Lung microvascular endothelial cell (primary cell): ENCODE measurements at regions not wholly inside any gene's neighbourhood (a gene's known extent, or its start where the extent isn't known, plus 50 kb on each side); places are given as distances from the start of the nearest gene placed in this dataset.
A peak's percentile ranks its signal among the peaks of the same experiment; 100 is the strongest.

Source experiments
- DNase-seq, 2 donors: peaks; one replicate each; pipeline versions ENCODE4 v3.0.0 to v3.0.0-alpha.2; 2010; ENCODE audit warnings: low read depth in 2 of 2

- no peak for DNase-seq
These were observed 219.3 kb downstream of the WDR11 start for GRCh38 chr10:121070275-121071070.

- DNase-seq = no peak
These were observed 220.7 kb downstream of the WDR11 start for GRCh38 chr10:121071901-121072300.

DNA sequence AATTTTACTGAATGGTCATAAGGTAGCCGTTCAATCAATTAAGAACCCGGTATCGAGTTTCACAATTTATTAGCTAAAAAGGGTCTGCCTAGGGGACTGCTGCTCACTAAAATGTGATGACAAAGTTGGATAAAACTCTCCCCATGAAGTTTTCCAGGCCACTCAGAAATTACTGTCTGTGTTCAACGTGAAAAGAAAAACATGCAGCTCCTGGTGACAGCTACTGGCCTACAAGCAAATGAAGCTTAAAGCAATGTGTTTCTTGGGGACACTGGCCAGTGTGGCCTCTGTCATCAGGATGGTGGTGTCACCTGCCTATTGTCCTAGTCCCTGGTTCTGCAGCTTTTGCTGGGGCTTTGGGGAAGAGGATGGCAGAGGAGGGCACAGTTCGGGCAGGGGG is 222.6 kb downstream of the WDR11 start:
- no peak for DNase-seq

- DNase-seq = no peak
These were observed 225.9 kb downstream of the WDR11 start for GRCh38 chr10:121076776-121077715.

DNA sequence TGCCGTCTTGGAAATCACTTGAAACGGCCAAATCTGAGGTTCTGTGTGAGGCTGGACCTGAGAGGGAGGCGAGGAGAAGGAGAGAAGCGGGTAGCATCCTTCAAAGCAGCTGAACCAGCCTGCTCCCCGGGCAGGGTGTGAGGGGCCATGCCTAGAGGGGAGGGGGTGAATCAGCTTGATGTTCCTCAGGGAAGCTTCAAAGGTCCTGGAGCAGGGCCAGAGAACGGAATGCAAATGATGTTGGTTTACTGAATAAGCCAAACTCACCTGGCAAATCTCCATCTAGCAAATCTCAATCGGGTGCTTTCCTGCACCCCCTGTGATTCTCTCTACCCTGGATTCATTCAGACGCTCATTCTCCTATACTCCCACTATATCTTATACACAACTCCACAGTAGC is 226.9 kb downstream of the WDR11 start:
- DNase-seq = no peak

DNA sequence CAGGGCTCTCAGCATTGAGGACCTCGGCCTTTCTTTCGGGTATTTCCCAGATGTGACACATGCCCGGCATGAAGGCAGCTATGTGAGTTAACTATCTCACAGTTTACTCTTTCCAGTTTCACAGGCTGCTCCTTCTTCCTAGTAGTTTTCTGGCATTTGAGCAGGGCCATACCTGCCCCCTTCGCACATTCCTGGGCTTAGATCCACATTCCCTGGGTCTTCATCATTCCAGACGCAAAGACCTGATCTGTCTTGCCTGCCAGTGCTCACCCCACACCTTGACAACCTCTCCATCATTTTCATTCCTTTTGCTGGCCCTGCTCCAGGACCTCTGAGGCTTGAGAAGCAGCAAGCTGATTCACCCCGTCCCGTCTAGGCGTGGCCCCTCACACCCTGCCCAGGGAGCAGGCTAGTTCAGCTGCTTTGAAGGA is 227.5 kb downstream of the WDR11 start:
- no peak for DNase-seq

DNA sequence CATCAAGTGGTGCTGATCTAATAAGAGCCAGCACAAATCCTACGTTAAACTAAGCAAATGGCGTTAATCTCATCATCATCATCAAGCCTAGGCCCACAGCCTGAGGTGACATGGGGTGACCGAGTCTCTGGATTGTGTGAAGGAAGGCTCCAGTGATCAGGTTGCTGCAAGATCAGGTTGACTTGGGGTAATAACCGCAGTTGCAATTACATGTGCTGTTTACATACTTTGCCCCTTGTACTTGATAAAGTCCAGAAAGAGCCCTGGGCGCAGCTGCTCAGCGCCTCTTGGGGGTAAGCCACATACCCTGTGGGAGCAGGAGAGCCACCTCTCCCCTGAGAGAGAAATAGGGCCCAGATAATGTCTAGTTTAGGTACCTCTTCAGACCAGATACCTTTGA is 228.1 kb downstream of the WDR11 start:
- DNase-seq = no peak

DNA sequence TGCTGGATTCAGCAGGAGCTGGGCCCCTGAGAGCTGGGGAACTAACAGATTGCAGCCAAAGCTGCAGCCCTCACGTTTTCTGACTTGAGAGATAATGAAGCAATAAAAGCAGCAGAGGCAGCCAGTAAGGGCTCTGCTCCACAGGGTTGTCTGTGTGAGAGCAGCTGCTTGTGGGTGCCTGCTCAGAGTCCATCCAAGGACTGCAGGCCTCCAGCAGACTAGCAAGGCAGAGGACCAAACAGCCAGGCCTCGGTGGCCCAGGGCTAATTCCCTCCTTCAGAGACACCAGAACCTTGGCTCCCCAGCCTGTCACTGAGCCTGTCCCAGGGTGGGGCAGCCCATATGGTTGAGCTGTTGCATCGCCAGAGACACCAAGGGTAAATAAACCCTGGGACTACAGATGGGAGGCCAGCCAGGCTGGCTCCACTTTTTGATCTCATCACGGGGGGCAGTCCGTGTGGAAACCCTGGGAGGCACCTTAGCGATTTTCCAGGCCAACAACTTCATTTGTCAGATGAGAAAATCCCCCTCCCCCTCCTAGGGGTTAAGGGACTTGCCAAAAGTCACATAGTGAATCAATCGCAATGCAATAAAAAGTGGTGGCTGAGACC is 229.2 kb downstream of the WDR11 start:
- DNase-seq = no peak

- DNase-seq = no peak
These were observed 230.1 kb downstream of the WDR11 start for GRCh38 chr10:121081306-121081705.

GRCh38 chr10:121082984-121083383 is 231.8 kb downstream of the WDR11 start:
- no peak for DNase-seq

DNA sequence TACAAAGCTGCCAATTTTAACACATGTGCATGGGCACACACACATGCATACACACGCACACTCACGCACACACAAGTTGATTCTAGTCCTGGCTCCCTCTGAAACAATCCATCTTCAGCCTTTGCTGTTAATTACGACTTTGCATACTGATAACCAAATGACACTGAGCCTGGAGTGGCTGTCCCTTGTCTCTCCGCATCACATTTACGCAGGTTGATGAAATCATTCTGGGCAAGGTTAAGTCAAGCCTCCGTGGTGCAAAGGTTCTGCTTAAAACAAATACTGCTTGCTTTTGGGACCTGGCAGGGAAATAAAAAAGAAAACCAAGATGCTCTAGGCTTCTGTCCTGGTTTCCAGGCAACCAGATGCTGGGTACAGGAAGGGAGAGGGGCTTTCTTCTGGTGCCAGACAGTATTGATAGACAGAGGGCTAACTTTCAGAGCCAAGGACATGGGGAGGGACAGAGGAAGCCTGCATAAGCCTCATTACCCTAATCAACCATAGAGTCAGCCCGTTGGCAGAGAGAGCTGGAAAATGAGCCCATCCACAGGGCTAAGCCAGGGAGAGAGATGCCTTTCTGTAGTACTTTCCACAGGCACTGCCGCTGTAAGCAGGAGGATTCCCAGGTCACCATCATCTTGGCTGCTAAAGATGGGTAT is 233.0 kb downstream of the WDR11 start:
- no peak for DNase-seq

DNA sequence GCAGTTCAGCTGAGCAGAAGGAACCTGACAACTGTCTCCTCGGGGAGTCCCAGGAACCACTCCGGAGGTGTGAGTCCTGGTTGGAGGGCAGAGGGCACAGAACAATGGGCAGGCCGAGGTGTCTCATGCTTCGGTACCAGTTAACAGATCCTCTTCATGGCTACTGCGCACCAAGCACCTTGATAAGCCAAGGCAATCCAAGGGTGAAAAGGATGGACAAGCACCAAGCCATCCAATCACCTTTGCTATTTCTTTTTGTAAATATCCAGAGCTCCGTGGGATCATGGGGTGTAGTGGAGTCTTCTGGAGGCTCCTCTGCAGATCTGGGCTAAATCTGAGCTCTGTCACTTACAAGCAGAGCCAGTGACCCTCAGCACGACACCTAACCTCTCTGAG is 233.5 kb downstream of the WDR11 start:
- DNase-seq = no peak

DNA sequence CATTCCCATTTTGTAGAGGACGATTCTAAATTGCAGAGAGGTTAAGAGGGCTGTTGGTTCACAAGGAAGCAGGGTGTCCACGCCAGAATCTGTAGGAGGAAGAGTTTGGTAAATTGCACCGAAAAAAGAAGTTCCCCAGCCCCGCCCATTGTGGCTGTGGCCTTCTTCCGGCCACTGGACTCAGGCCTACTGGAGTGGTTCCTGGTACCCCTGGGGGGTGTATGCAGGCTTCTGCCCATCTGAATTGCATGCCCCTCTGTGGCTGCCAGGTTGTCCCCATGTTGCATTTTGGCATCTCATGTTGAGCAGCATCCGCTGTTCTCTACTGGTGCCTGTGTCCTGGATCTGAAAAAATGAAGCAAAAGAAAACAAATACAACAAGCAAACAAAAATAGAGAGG is 234.2 kb downstream of the WDR11 start:
- no peak for DNase-seq

DNA sequence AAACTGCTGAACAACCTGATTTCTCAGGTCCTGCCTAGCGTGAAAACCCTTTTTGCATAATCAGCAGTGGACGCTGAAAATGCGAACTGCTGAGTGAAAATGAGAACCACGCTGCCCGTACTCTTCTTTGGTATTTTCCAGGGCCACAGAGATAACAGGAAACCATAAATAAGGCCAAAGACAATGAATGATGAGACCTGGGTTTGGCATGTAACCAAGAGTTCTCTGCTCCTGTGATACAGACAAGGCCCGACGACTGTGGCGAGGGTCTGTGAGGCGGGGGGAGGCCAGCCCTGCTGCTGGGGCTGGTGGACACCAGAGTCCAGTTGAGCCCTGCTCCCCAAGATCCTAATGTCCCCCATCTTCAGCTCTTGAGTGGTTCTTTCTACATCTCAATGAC is 236.0 kb downstream of the WDR11 start:
- peak in 1 of 2 donors; percentile 45 for DNase-seq

DNA sequence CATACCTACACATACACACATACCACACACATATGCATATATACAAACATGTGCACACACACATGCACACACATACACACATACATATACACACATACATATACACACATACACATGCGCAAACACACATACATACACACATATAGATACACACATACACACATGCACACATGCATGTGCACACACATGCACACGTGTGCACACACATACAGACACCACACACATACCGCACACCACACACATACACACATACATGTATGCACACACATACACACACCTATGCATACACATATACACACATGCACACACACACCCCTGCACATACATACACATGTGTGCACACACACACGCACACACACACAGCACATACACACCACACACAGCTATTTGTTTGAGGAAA is 236.5 kb downstream of the WDR11 start:
- DNase-seq = no peak

DNA sequence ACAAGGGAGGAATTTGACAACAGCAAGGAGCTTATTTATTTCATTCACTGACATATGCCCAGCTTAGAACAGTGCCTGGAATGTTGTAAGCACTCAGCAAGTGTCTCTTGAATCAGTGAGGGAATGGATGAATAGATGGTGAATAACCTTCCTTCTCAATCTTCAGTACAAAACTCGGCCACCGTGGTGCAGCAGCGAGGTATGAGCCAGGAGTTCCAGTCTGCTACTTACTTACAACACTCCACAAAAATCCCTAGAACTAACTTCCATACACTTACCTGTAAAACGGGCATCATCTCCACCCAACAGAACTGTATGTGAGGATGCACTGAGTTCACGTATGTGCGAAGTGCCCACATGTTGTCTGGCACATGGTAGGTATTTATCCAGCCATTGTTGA is 237.4 kb downstream of the WDR11 start:
- DNase-seq = no peak

GRCh38 chr10:121089434-121089833 is 238.3 kb downstream of the WDR11 start:
- no peak for DNase-seq

DNA sequence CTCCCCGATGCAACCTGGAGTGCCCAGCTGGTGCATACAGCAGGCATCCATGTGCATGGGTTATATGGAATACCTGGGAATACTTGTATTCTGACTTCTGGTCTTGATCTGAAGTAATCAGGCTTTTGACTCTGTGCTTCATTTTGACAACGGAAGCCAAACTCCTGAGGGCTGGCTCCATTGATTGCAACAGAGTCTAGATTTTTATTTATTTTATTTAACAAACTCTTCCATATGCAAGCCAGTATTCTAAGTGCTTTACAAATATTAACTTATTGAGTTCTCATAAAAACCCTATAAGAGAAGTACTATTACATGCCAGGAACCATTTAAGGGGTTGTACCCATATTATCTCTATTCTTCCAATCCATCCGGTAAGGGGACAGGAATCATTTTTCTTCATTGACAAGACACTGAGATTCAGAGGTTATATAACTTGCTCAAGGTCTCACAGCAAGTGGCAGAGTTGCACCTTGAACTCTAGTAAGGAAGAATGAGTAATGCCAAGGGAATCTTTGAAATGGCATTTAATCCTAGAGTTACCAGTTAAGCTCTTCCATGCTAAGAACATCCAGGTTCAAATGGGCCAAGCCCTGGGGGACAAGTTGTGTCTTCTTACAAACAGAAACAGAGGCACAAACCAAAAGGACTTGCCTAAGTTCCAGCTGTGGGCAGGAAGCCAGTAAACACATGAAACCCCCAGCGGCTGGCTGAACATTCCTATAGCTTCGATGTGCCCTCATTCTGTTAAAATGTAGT is 241.0 kb downstream of the WDR11 start:
- no peak for DNase-seq

- no peak for DNase-seq
These were observed 241.5 kb downstream of the WDR11 start for GRCh38 chr10:121092720-121093095.

- no peak for DNase-seq
These were observed 245.7 kb downstream of the WDR11 start for GRCh38 chr10:121096617-121097431.
